ENCODE measurements at regions not wholly inside any gene's neighbourhood (a gene's known extent, or its start where the extent isn't known, plus 50 kb on each side); places are given as distances from the start of the nearest gene placed in this dataset.

DNA sequence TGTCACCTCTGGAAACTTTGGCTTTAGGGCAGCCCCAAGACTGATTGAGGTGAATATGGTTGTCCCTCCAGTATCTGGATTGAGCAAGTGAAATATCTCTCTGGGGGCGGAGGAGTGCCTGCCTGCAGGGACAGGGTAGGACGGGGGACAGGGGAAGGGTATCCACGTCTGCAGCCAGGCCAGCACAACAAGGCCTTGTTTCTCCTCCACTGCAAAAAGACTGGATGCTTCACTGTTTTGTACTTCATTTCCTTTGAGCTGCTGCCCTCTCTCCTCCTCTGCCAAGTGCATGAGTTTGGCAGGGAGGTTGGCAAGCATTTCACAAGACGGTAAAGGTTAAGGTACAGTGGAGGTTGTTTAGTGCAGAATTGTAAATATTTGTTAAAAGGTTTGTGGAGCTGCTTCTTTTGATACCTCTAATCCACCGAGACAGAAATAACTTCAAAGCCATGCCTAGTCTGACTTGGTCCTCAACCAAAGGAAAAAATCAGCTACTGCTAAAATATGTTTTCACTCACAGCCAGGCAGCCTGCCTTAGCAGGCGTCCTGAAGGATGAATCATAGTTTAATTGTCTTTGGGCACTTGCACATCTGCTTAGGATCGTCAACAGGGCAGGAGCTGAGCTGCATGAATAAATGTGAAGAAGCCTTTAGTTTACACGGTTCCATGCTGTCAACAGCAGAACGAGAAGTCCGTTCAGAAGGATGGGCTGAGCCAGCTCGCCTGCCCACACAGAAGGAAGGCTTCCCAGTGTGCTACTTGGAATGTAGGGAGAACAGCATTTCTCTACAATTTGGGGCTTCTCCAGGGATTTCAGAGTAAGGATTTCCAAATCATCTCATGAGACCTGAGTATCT is 269.7 kb downstream of the TTC6 start (continued):
- TF ChIP-seq YEATS4 (CRISPR knock-in tag; IDR thresholded peaks at IDR 0.05; ENCODE audit: borderline replicate concordance) (peak; percentile 94; the same call in 1 of the 2 replicates), ASH2L (IDR thresholded peaks at IDR 0.05; ENCODE audit: insufficient read length, low read depth, low read length) (peak; percentile 98), AGO2 (optimal IDR thresholded peaks at IDR 0.05; ENCODE audit: low read depth, low read length) (no peak), ONECUT2 (CRISPR knock-in tag; IDR thresholded peaks at IDR 0.05) (peak; percentile 61; the same call in 1 of the 2 replicates), KAT8 (CRISPR knock-in tag; IDR thresholded peaks at IDR 0.05) (peak; percentile 95), ZNF432 (CRISPR knock-in tag; IDR thresholded peaks at IDR 0.05; ENCODE audit: borderline replicate concordance) (no peak), RCOR2 (CRISPR knock-in tag; IDR thresholded peaks at IDR 0.05) (peak; percentile 99), ZFP90 (CRISPR knock-in tag; IDR thresholded peaks at IDR 0.05; ENCODE audit: borderline replicate concordance) (peak; percentile 94), HOXA3 (CRISPR knock-in tag; IDR thresholded peaks at IDR 0.05) (peak; percentile 93), FOXK2 (IDR thresholded peaks at IDR 0.05) (peak; percentile 64; the same call in 1 of the 2 replicates), ATM (IDR thresholded peaks at IDR 0.05; ENCODE audit: borderline replicate concordance) (no peak)
- TF ChIP-seq, protein P1, sequence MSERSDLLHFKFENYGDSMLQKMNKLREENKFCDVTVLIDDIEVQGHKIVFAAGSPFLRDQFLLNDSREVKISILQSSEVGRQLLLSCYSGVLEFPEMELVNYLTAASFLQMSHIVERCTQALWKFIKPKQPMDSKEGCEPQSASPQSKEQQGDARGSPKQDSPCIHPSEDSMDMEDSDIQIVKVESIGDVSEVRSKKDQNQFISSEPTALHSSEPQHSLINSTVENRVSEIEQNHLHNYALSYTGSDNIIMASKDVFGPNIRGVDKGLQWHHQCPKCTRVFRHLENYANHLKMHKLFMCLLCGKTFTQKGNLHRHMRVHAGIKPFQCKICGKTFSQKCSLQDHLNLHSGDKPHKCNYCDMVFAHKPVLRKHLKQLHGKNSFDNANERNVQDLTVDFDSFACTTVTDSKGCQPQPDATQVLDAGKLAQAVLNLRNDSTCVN (CRISPR knock-in tag; IDR thresholded peaks at IDR 0.05; ENCODE audit: borderline replicate concordance), result peak; percentile 89; the same call in 1 of the 2 replicates
- TF ChIP-seq, protein P2, sequence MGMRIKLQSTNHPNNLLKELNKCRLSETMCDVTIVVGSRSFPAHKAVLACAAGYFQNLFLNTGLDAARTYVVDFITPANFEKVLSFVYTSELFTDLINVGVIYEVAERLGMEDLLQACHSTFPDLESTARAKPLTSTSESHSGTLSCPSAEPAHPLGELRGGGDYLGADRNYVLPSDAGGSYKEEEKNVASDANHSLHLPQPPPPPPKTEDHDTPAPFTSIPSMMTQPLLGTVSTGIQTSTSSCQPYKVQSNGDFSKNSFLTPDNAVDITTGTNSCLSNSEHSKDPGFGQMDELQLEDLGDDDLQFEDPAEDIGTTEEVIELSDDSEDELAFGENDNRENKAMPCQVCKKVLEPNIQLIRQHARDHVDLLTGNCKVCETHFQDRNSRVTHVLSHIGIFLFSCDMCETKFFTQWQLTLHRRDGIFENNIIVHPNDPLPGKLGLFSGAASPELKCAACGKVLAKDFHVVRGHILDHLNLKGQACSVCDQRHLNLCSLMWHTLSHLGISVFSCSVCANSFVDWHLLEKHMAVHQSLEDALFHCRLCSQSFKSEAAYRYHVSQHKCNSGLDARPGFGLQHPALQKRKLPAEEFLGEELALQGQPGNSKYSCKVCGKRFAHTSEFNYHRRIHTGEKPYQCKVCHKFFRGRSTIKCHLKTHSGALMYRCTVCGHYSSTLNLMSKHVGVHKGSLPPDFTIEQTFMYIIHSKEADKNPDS (CRISPR knock-in tag; IDR thresholded peaks at IDR 0.05), result no peak
- TF ChIP-seq, protein P3, sequence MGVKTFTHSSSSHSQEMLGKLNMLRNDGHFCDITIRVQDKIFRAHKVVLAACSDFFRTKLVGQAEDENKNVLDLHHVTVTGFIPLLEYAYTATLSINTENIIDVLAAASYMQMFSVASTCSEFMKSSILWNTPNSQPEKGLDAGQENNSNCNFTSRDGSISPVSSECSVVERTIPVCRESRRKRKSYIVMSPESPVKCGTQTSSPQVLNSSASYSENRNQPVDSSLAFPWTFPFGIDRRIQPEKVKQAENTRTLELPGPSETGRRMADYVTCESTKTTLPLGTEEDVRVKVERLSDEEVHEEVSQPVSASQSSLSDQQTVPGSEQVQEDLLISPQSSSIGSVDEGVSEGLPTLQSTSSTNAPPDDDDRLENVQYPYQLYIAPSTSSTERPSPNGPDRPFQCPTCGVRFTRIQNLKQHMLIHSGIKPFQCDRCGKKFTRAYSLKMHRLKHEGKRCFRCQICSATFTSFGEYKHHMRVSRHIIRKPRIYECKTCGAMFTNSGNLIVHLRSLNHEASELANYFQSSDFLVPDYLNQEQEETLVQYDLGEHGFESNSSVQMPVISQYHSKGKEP (CRISPR knock-in tag; IDR thresholded peaks at IDR 0.05), result peak; percentile 31; the same call in 1 of the 2 replicates
- TF ChIP-seq, protein P4, sequence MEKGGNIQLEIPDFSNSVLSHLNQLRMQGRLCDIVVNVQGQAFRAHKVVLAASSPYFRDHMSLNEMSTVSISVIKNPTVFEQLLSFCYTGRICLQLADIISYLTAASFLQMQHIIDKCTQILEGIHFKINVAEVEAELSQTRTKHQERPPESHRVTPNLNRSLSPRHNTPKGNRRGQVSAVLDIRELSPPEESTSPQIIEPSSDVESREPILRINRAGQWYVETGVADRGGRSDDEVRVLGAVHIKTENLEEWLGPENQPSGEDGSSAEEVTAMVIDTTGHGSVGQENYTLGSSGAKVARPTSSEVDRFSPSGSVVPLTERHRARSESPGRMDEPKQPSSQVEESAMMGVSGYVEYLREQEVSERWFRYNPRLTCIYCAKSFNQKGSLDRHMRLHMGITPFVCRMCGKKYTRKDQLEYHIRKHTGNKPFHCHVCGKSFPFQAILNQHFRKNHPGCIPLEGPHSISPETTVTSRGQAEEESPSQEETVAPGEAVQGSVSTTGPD (CRISPR knock-in tag; IDR thresholded peaks at IDR 0.05), result peak; percentile 97
- TF ChIP-seq, protein P5, sequence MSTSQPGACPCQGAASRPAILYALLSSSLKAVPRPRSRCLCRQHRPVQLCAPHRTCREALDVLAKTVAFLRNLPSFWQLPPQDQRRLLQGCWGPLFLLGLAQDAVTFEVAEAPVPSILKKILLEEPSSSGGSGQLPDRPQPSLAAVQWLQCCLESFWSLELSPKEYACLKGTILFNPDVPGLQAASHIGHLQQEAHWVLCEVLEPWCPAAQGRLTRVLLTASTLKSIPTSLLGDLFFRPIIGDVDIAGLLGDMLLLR (CRISPR knock-in tag; IDR thresholded peaks at IDR 0.05), result no peak
- TF ChIP-seq, protein P6, sequence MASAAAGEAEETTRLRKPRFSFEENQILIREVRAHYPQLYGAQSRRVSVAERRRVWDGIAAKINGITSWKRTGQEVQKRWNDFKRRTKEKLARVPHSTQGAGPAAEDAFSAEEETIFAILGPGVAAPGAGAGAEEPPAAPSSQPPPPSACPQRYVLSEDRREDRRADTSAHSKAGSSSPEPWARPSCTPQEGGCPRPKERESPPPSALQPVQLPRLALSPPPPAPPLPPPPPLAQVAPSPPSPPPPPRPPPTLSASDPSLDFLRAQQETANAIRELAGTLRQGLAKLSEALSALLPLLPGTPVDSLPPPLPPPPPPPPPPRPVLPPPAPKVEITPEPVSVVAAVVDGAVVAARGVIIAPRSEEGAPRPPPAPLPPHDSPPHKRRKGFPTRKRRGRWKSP (CRISPR knock-in tag; IDR thresholded peaks at IDR 0.05), result peak; percentile 98
